Prostate gland (tissue), 2 donors: ENCODE measurements at regions not wholly inside any gene's neighbourhood (a gene's known extent, or its start where the extent isn't known, plus 50 kb on each side); places are given as distances from the start of the nearest gene placed in this dataset.

Source experiments
- POLR2A ChIP-seq: fragments of 450-650 bp; IDR thresholded peaks from one replicate; pipeline ENCODE4 v1.6.1; 2016; ENCODE audit warnings: antibody characterized with exemption, mild to moderate bottlenecking
- TF ChIP-seq, protein P1 (sequence below), 4 experiments: fragments of 200-600 bp in 2 of 4; fragments of 450-650 bp in 2 of 4; sonication (generic) in 2 of 4; IDR thresholded peaks; 1 replicate in 3 of 4; 2 replicates in 1 of 4; pipeline ENCODE4 v1.5.1; 2016 to 2019; ENCODE audit warnings: antibody characterized with exemption in 4 of 4, mild to moderate bottlenecking in 2 of 4, moderate library complexity in 2 of 4

GRCh38 chr16:85361441-85362118 lies 249.3 kb upstream of the CIBAR2 start:
- TF ChIP-seq, protein P1, sequence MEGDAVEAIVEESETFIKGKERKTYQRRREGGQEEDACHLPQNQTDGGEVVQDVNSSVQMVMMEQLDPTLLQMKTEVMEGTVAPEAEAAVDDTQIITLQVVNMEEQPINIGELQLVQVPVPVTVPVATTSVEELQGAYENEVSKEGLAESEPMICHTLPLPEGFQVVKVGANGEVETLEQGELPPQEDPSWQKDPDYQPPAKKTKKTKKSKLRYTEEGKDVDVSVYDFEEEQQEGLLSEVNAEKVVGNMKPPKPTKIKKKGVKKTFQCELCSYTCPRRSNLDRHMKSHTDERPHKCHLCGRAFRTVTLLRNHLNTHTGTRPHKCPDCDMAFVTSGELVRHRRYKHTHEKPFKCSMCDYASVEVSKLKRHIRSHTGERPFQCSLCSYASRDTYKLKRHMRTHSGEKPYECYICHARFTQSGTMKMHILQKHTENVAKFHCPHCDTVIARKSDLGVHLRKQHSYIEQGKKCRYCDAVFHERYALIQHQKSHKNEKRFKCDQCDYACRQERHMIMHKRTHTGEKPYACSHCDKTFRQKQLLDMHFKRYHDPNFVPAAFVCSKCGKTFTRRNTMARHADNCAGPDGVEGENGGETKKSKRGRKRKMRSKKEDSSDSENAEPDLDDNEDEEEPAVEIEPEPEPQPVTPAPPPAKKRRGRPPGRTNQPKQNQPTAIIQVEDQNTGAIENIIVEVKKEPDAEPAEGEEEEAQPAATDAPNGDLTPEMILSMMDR (IDR thresholded peaks at IDR 0.05), result no peak
- TF ChIP-seq POLR2A, result no peak
